Stomach (tissue), 4 donors: ENCODE measurements at regions not wholly inside any gene's neighbourhood (a gene's known extent, or its start where the extent isn't known, plus 50 kb on each side); places are given as distances from the start of the nearest gene placed in this dataset.

ENCODE experiments used
- CTCF ChIP-seq, 7 experiments: fragments of 450-650 bp in 4 of 7; fragments of 200-600 bp in 3 of 7; sonication (generic) in 3 of 7; IDR thresholded peaks; one replicate each; pipeline ENCODE4 v1.5.1; 2016 to 2019; ENCODE audit warnings: antibody characterized with exemption in 7 of 7, control low read depth in 2 of 7, mild to moderate bottlenecking in 1 of 7
- POLR2A ChIP-seq, 4 donors: fragments of 450-650 bp; IDR thresholded peaks; one replicate each; pipeline ENCODE4 v1.6.1; 2016; ENCODE audit warnings: antibody characterized with exemption in 4 of 4, control low read depth in 2 of 4, mild to moderate bottlenecking in 1 of 4, moderate library complexity in 1 of 4
- POLR2AphosphoS5 ChIP-seq, 3 donors: sonication (generic); formaldehyde crosslinking; IDR thresholded peaks; one replicate each; pipeline ENCODE4 v1.6.1; 2016; ENCODE audit warnings: antibody characterized with exemption in 3 of 3

GRCh38 chr10:60648761-60649160 lies 129.5 kb upstream of the CDK1 start:
- TF ChIP-seq POLR2A (IDR thresholded peaks at IDR 0.05): no peak
- no peak for TF ChIP-seq POLR2AphosphoS5 (IDR thresholded peaks at IDR 0.05)
- TF ChIP-seq CTCF (IDR thresholded peaks at IDR 0.05): no peak
